Chondrocyte (in vitro differentiated cells): ENCODE measurements at regions not wholly inside any gene's neighbourhood (a gene's known extent, or its start where the extent isn't known, plus 50 kb on each side); places are given as distances from the start of the nearest gene placed in this dataset.

Source experiments
- DNase-seq: peaks from one replicate; pipeline ENCODE4 v3.0.0; 2021; ENCODE audit warnings: mixed read lengths, low spot score
- H3K27ac Mint-ChIP-seq: one replicate; pipeline ENCODE4 v1.8.0; 2021; ENCODE audit warnings: mild to moderate bottlenecking, moderate library complexity, mixed read lengths; ENCODE audit not compliant: unreplicated experiment
- H3K27me3 Mint-ChIP-seq: 2 replicates; pipeline ENCODE4 v1.8.0; 2021; ENCODE audit warnings: low read depth, mixed read lengths
- H3K36me3 Mint-ChIP-seq: 2 replicates; pipeline ENCODE4 v1.8.0; 2021; ENCODE audit warnings: low read depth, mixed read lengths
- H3K4me1 Mint-ChIP-seq: 2 replicates; pipeline ENCODE4 v1.8.0; 2021; ENCODE audit warnings: low read depth, mild to moderate bottlenecking, mixed read lengths
- H3K4me3 Mint-ChIP-seq: one replicate; pipeline ENCODE4 v1.8.0; 2021; ENCODE audit warnings: mild to moderate bottlenecking, moderate library complexity, mixed read lengths; ENCODE audit not compliant: unreplicated experiment
- H3K9me3 Mint-ChIP-seq: 2 replicates; pipeline ENCODE4 v1.8.0; 2021; ENCODE audit warnings: low read depth, mixed read lengths
- CTCF ChIP-seq: fragments of 200-600 bp; sonication (generic); IDR thresholded peaks from 2 replicates; pipeline ENCODE4 v1.5.0; 2021; ENCODE audit warnings: antibody characterized with exemption, mild to moderate bottlenecking, moderate library complexity

GRCh38 chr21:30986965-30987364 is 51.3 kb downstream of the KRTAP19-8 start:
- no peaks in the 10 kb centered on the region for H3K4me1 Mint-ChIP-seq
- H3K27me3 Mint-ChIP-seq, result peaks cover 2% of the 10 kb centered on the region
- no peaks in the 10 kb centered on the region for H3K9me3 Mint-ChIP-seq
- no peak for TF ChIP-seq CTCF
- H3K36me3 Mint-ChIP-seq, result no peaks in the 10 kb centered on the region
- DNase-seq, result no peak
- H3K27ac Mint-ChIP-seq, result no peak overlapping the region
- no peak overlapping the region for H3K4me3 Mint-ChIP-seq

- Mint-ChIP-seq H3K4me3 (no peak overlapping the region), H3K4me1 (no peaks in the 10 kb centered on the region), H3K36me3 (no peaks in the 10 kb centered on the region), H3K27ac (no peak overlapping the region), H3K27me3 (peaks cover 4% of the 10 kb centered on the region), H3K9me3 (no peaks in the 10 kb centered on the region)
- no peak for TF ChIP-seq CTCF
- no peak for DNase-seq
Measured at GRCh38 chr21:30984889-30985288, 53.4 kb downstream of the KRTAP19-8 start.

- DNase-seq, result no peak
- no peaks in the 10 kb centered on the region for H3K4me1 Mint-ChIP-seq
- no peaks in the 10 kb centered on the region for H3K36me3 Mint-ChIP-seq
- no peak for TF ChIP-seq CTCF
- H3K4me3 Mint-ChIP-seq, result no peak overlapping the region
- H3K27ac Mint-ChIP-seq, result no peak overlapping the region
- no peaks in the 10 kb centered on the region for H3K9me3 Mint-ChIP-seq
- H3K27me3 Mint-ChIP-seq, result peaks cover 4% of the 10 kb centered on the region
Measured at GRCh38 chr21:30981403-30981802, 56.9 kb downstream of the KRTAP19-8 start.

GRCh38 chr21:30979054-30979453 is 59.2 kb downstream of the KRTAP19-8 start:
- Mint-ChIP-seq H3K36me3 (no peaks in the 10 kb centered on the region), H3K4me1 (no peaks in the 10 kb centered on the region), H3K9me3 (peaks cover 2% of the 10 kb centered on the region), H3K4me3 (no peak overlapping the region), H3K27me3 (peaks cover 2% of the 10 kb centered on the region), H3K27ac (no peak overlapping the region)
- TF ChIP-seq CTCF, result no peak
- no peak for DNase-seq

GRCh38 chr21:30964283-30964682 is 74.0 kb downstream of the KRTAP19-8 start:
- no peaks in the 10 kb centered on the region for H3K36me3 Mint-ChIP-seq
- DNase-seq, result no peak
- H3K27me3 Mint-ChIP-seq, result no peaks in the 10 kb centered on the region
- H3K4me3 Mint-ChIP-seq, result no peak overlapping the region
- H3K27ac Mint-ChIP-seq, result no peak overlapping the region
- H3K4me1 Mint-ChIP-seq, result no peaks in the 10 kb centered on the region
- TF ChIP-seq CTCF, result no peak
- H3K9me3 Mint-ChIP-seq, result no peaks in the 10 kb centered on the region
